ENCODE measurements at regions not wholly inside any gene's neighbourhood (a gene's known extent, or its start where the extent isn't known, plus 50 kb on each side); places are given as distances from the start of the nearest gene placed in this dataset.

DNA sequence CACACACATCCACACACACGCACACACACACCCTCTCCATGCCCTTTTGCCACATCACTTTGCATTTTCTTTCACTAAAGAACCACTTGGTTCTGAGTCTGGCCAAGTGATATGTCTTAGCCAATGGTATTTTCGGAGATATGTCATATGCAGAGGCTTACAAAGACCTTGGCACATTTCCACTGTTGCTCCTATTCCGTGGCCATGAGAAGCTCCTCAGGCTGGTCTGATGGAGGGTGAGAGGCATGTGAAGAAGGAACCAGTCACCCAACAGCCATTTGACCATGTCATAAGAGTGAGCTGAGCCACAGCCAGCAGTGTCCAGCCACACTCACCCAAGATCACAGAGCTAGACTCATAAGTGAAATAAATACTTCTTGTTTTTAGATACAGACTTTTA is 212.6 kb upstream of the NAV2 start:
- no peaks in the 10 kb centered on the region for H3K36me3 ChIP-seq (ENCODE audit: control insufficient read depth in 2 of 2, extremely low read depth in 1 of 2, insufficient read depth in 2 of 2, low read length in 2 of 2)
- H3K27me3 ChIP-seq (ENCODE audit: control insufficient read depth in 2 of 2, insufficient read depth in 2 of 2, low read length in 2 of 2), result no peaks in the 10 kb centered on the region
- BruUV-seq (replicated peaks), result no TSS peak
- no peaks in the 10 kb centered on the region for H3K4me1 ChIP-seq (ENCODE audit: control insufficient read depth, extremely low read depth, insufficient read depth, low read length)
- H3K27ac ChIP-seq (ENCODE audit: insufficient read depth, low read depth, low read length), result no peak overlapping the region
- intact Hi-C loops (cut with micrococcal nuclease) (no loop called here), dilution Hi-C loops (cut with MboI; ENCODE audit: extremely low pct_ligation_motif_present, low sequenced_read_pairs) (no loop called here)
- no peak overlapping the region for H3K9ac ChIP-seq (replicated peaks; ENCODE audit: extremely low read depth, insufficient read depth, low read length)
- no peak for TF ChIP-seq FOS (IDR thresholded peaks at IDR 0.05; ENCODE audit: borderline replicate concordance, insufficient read depth, low read length)
- TF ChIP-seq, protein P1, sequence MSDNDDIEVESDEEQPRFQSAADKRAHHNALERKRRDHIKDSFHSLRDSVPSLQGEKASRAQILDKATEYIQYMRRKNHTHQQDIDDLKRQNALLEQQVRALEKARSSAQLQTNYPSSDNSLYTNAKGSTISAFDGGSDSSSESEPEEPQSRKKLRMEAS (IDR thresholded peaks at IDR 0.05; ENCODE audit: insufficient read depth, insufficient read length), result no peak
- TF ChIP-seq EZH2 (IDR thresholded peaks at IDR 0.05; ENCODE audit: borderline replicate concordance, low read depth, low read length, severe bottlenecking), result no peak
- no peak for TF ChIP-seq GATA2 (IDR thresholded peaks at IDR 0.05; ENCODE audit: insufficient read depth, insufficient read length, low read depth, low read length)
- TF ChIP-seq JUN (IDR thresholded peaks at IDR 0.05; ENCODE audit: borderline replicate concordance, insufficient read depth, insufficient read length, low read depth), result no peak
- no peak for TF ChIP-seq CTCF (IDR thresholded peaks at IDR 0.05; ENCODE audit: extremely low read depth in 1 of 2, insufficient read depth in 1 of 2, low read depth in 1 of 2, low read length in 2 of 2)
- TF ChIP-seq MYC (IDR thresholded peaks at IDR 0.05; ENCODE audit: low read depth, low read length), result no peak
- no peak for TF ChIP-seq POLR2A (IDR thresholded peaks at IDR 0.05; ENCODE audit: low read depth, low read length)
- H3K79me2 ChIP-seq (ENCODE audit: control insufficient read depth, insufficient read depth, low read length), result no peaks in the 10 kb centered on the region
- no peak overlapping the region for H3K4me2 ChIP-seq (ENCODE audit: insufficient read depth, low read length)
- ChIA-PET CTCF (no interaction called here), POLR2A (no interaction called here)
- no peak overlapping the region for H3K4me3 ChIP-seq (replicated peaks in 1 of 3; ENCODE audit: insufficient read depth in 1 of 3, low read depth in 1 of 3, low read length in 3 of 3)
- no peaks in the 10 kb centered on the region for H4K20me1 ChIP-seq (replicated peaks; ENCODE audit: control insufficient read depth, extremely low read depth, insufficient read depth, low read length)
- DNase-seq (ENCODE audit: low read depth, low spot score), result no peak
- no peak overlapping the region for H2AFZ ChIP-seq (ENCODE audit: low read depth, low read length)
- FAIRE-seq, result no peak
- no peaks in the 10 kb centered on the region for H3K9me1 ChIP-seq (replicated peaks; ENCODE audit: control insufficient read depth, extremely low read depth, insufficient read depth, low read length)
- H3K9me3 ChIP-seq (replicated peaks; ENCODE audit: control insufficient read depth, insufficient read depth, low read length), result no peaks in the 10 kb centered on the region

Data from endothelial cell of umbilical vein (primary cell).